IMR-90 (cell line): ENCODE measurements at regions not wholly inside any gene's neighbourhood (a gene's known extent, or its start where the extent isn't known, plus 50 kb on each side); places are given as distances from the start of the nearest gene placed in this dataset.

Experiments used
- CTCF ChIP-seq: conservative IDR thresholded peaks from 2 replicates; pipeline ENCODE4 v1.5.1; 2012; ENCODE audit warnings: mild to moderate bottlenecking, low read depth, low read length, improper control_type of control experiment
- ELK1 ChIP-seq: fragments of 150-350 bp; IDR thresholded peaks from 2 replicates; pipeline ENCODE4 v1.6.1; 2016; ENCODE audit warnings: low read depth, mild to moderate bottlenecking, low read length, moderate library complexity, borderline replicate concordance
- RAD21 ChIP-seq: IDR thresholded peaks from 2 replicates; pipeline ENCODE4 v1.6.1; 2012; ENCODE audit warnings: low read length, improper control_type of control experiment
- USF2 ChIP-seq: fragments of 150-350 bp; IDR thresholded peaks from 2 replicates; pipeline ENCODE4 v1.6.1; 2017; ENCODE audit warnings: mild to moderate bottlenecking, antibody characterized with exemption, low read length, low read depth

GRCh38 chr2:108129636-108130035, 110.1 kb upstream of the SULT1C3 start:
- TF ChIP-seq CTCF (no peak), USF2 (no peak), RAD21 (no peak), ELK1 (no peak)
